ENCODE measurements at regions not wholly inside any gene's neighbourhood (a gene's known extent, or its start where the extent isn't known, plus 50 kb on each side); places are given as distances from the start of the nearest gene placed in this dataset.

GRCh38 chr21:21605521-21605920, 607.3 kb downstream of the NCAM2 start:
- Histone ChIP-seq H3K27me3 (replicated peaks) (no peaks in the 10 kb centered on the region), H3K27ac (no peak overlapping the region), H3K4me3 (ENCODE audit: low read depth, low read length) (no peak overlapping the region), H3K36me3 (replicated peaks) (no peaks in the 10 kb centered on the region)
- TF ChIP-seq CTCF (IDR thresholded peaks at IDR 0.05; ENCODE audit: low read depth, low read length, missing control alignments) = no peak
- DNase-seq = no peak
- in situ Hi-C loops (cut with HindIII; ENCODE audit: low pct_ligation_motif_present, low sequenced_read_pairs) = no loop called here

GRCh38 chr21:21606041-21606440, 607.8 kb downstream of the NCAM2 start:
- H3K27me3 ChIP-seq (replicated peaks) = no peaks in the 10 kb centered on the region
- TF ChIP-seq CTCF (IDR thresholded peaks at IDR 0.05; ENCODE audit: low read depth, low read length, missing control alignments) = no peak
- in situ Hi-C loops (cut with HindIII; ENCODE audit: low pct_ligation_motif_present, low sequenced_read_pairs) = no loop called here
- no peaks in the 10 kb centered on the region for H3K36me3 ChIP-seq (replicated peaks)
- H3K4me3 ChIP-seq (ENCODE audit: low read depth, low read length) = no peak overlapping the region
- DNase-seq = no peak
- no peak overlapping the region for H3K27ac ChIP-seq

GRCh38 chr21:21612466-21612865, 614.3 kb downstream of the NCAM2 start:
- in situ Hi-C loops (cut with HindIII; ENCODE audit: low pct_ligation_motif_present, low sequenced_read_pairs) = no loop called here
- Histone ChIP-seq H3K4me3 (ENCODE audit: low read depth, low read length) (no peak overlapping the region), H3K27ac (no peak overlapping the region), H3K27me3 (replicated peaks) (no peaks in the 10 kb centered on the region), H3K36me3 (replicated peaks) (no peaks in the 10 kb centered on the region)
- TF ChIP-seq CTCF (IDR thresholded peaks at IDR 0.05; ENCODE audit: low read depth, low read length, missing control alignments) = no peak
- DNase-seq = peak; percentile 37

GRCh38 chr21:21614966-21615365, 616.8 kb downstream of the NCAM2 start:
- DNase-seq = no peak
- Histone ChIP-seq H3K27ac (no peak overlapping the region), H3K27me3 (replicated peaks) (no peaks in the 10 kb centered on the region), H3K4me3 (ENCODE audit: low read depth, low read length) (no peak overlapping the region), H3K36me3 (replicated peaks) (no peaks in the 10 kb centered on the region)
- in situ Hi-C loops (cut with HindIII; ENCODE audit: low pct_ligation_motif_present, low sequenced_read_pairs) = no loop called here
- no peak for TF ChIP-seq CTCF (IDR thresholded peaks at IDR 0.05; ENCODE audit: low read depth, low read length, missing control alignments)

GRCh38 chr21:21622460-21623234, 624.4 kb downstream of the NCAM2 start:
- in situ Hi-C loops (cut with HindIII; ENCODE audit: low pct_ligation_motif_present, low sequenced_read_pairs) = no loop called here
- no peak for DNase-seq
- no peak for TF ChIP-seq CTCF (IDR thresholded peaks at IDR 0.05; ENCODE audit: low read depth, low read length, missing control alignments)

GRCh38 chr21:21624674-21625073, 626.5 kb downstream of the NCAM2 start:
- in situ Hi-C loops (cut with HindIII; ENCODE audit: low pct_ligation_motif_present, low sequenced_read_pairs) = no loop called here
- no peak for TF ChIP-seq CTCF (IDR thresholded peaks at IDR 0.05; ENCODE audit: low read depth, low read length, missing control alignments)
- no peak for DNase-seq
- no peaks in the 10 kb centered on the region for H3K27me3 ChIP-seq (replicated peaks)
- no peak overlapping the region for H3K4me3 ChIP-seq (ENCODE audit: low read depth, low read length)
- H3K36me3 ChIP-seq (replicated peaks) = no peaks in the 10 kb centered on the region
- H3K27ac ChIP-seq = no peak overlapping the region

More at GRCh38 chr21:21622460-21623234, 624.4 kb downstream of the NCAM2 start:
- no peak overlapping the region for H3K27ac ChIP-seq
- H3K27me3 ChIP-seq (replicated peaks) = no peaks in the 10 kb centered on the region
- H3K4me3 ChIP-seq (ENCODE audit: low read depth, low read length) = no peak overlapping the region
- H3K36me3 ChIP-seq (replicated peaks) = no peaks in the 10 kb centered on the region
